OCI-LY1 (cell line): ENCODE measurements at regions not wholly inside any gene's neighbourhood (a gene's known extent, or its start where the extent isn't known, plus 50 kb on each side); places are given as distances from the start of the nearest gene placed in this dataset.

Experiments used
- H2AFZ ChIP-seq: fragments of 200-600 bp; sonication (generic), shearing (Covaris generic); 2 replicates; pipeline ENCODE4 v1.6.0; 2014; ENCODE audit warnings: antibody characterized with exemption, mild to moderate bottlenecking, low read length
- H3F3A ChIP-seq: fragments of 200-600 bp; sonication (generic), shearing (Covaris generic); 2 replicates; pipeline ENCODE4 v1.6.0; 2014; ENCODE audit warnings: mild to moderate bottlenecking, antibody characterized with exemption, low read length, moderate library complexity; ENCODE audit not compliant: insufficient read depth
- H3K27ac ChIP-seq: fragments of 200-600 bp; sonication (generic); 2 replicates; pipeline ENCODE4 v1.5.1; 2014; ENCODE audit warnings: low read length, mixed run types, mild to moderate bottlenecking, low read depth; ENCODE audit not compliant: poor library complexity, severe bottlenecking
- H3K27me3 ChIP-seq: fragments of 200-600 bp; sonication (generic); 2 replicates; pipeline ENCODE4 v1.6.0; 2014; ENCODE audit warnings: antibody characterized with exemption, mild to moderate bottlenecking, low read length, moderate library complexity; ENCODE audit not compliant: insufficient read depth
- H3K36me3 ChIP-seq: fragments of 200-600 bp; sonication (generic); 2 replicates; pipeline ENCODE4 v1.6.1; 2014; ENCODE audit warnings: mild to moderate bottlenecking, antibody characterized with exemption, low read length, moderate library complexity, mixed read lengths; ENCODE audit not compliant: insufficient read depth
- H3K4me1 ChIP-seq: fragments of 200-600 bp; sonication (generic); 2 replicates; pipeline ENCODE4 v1.5.1; 2014; ENCODE audit warnings: mild to moderate bottlenecking, low read length, moderate library complexity; ENCODE audit not compliant: insufficient read depth, severe bottlenecking
- H3K4me2 ChIP-seq: fragments of 200-600 bp; sonication (generic), shearing (Covaris generic); 2 replicates; pipeline ENCODE4 v1.6.1; 2014; ENCODE audit warnings: low read length
- H3K4me3 ChIP-seq: fragments of 200-600 bp; sonication (generic); 2 replicates; pipeline ENCODE4 v1.5.1; 2014; ENCODE audit warnings: low read length, low read depth, mild to moderate bottlenecking, mixed read lengths; ENCODE audit not compliant: poor library complexity, severe bottlenecking
- H3K79me2 ChIP-seq: fragments of 200-600 bp; shearing (Covaris generic); 2 replicates; pipeline ENCODE4 v1.6.1; 2016; ENCODE audit warnings: mixed run types, low read length, mixed read lengths; ENCODE audit not compliant: insufficient read depth
- H3K9ac ChIP-seq: fragments of 200-600 bp; sonication (generic), shearing (Covaris generic); 2 replicates; pipeline ENCODE4 v1.6.1; 2014; ENCODE audit warnings: mild to moderate bottlenecking, low read length, mixed read lengths
- H3K9me2 ChIP-seq: fragments of 200-600 bp; sonication (generic), shearing (Covaris generic); 2 replicates; pipeline ENCODE4 v1.6.1; 2014; ENCODE audit warnings: low read depth, mild to moderate bottlenecking, low read length, mixed read lengths
- H3K9me3 ChIP-seq: fragments of 200-600 bp; shearing (Covaris generic); 2 replicates; pipeline ENCODE4 v1.6.1; 2014; ENCODE audit warnings: low read length, mixed read lengths
- H4K20me1 ChIP-seq: fragments of 200-600 bp; sonication (generic), shearing (Covaris generic); 2 replicates; pipeline ENCODE4 v1.6.0; 2016; ENCODE audit warnings: mild to moderate bottlenecking, low read length; ENCODE audit not compliant: insufficient read depth
- EZH2 ChIP-seq: fragments of 200-600 bp; sonication (generic), shearing (Covaris generic); IDR thresholded peaks from 2 replicates; pipeline ENCODE4 v1.8.0; 2017; ENCODE audit warnings: borderline replicate concordance, mixed run types, mild to moderate bottlenecking, antibody characterized with exemption, low read length, moderate library complexity, mixed read lengths
- TF ChIP-seq, protein P1 (sequence below): fragments of 200-600 bp; sonication (generic), shearing (Covaris generic); IDR thresholded peaks from 2 replicates; pipeline ENCODE4 v1.5.1; 2017; ENCODE audit warnings: mild to moderate bottlenecking, antibody characterized with exemption, low read length, moderate library complexity, mixed read lengths

DNA sequence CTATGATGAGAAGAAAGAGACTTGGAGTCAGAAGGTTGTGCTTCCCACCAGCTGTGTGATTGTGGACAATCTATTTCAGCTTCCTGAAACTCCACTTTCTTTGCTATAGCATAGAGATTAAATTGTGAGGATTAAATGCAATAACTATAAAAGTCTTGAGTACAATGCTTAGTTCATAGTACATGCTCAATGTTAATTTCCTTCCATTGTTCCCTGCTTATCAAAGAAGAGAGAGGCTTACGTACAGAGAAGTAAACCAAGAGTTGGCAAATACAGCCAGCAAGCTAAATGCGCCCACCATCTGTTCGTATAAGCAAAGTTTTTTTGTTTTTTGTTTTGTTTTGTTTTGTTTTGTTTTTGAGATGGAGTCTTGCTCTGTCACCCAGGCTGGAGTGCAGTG lies 317.9 kb upstream of the NFIA start:
- no peaks in the 10 kb centered on the region for H3K79me2 ChIP-seq
- TF ChIP-seq, protein P1, sequence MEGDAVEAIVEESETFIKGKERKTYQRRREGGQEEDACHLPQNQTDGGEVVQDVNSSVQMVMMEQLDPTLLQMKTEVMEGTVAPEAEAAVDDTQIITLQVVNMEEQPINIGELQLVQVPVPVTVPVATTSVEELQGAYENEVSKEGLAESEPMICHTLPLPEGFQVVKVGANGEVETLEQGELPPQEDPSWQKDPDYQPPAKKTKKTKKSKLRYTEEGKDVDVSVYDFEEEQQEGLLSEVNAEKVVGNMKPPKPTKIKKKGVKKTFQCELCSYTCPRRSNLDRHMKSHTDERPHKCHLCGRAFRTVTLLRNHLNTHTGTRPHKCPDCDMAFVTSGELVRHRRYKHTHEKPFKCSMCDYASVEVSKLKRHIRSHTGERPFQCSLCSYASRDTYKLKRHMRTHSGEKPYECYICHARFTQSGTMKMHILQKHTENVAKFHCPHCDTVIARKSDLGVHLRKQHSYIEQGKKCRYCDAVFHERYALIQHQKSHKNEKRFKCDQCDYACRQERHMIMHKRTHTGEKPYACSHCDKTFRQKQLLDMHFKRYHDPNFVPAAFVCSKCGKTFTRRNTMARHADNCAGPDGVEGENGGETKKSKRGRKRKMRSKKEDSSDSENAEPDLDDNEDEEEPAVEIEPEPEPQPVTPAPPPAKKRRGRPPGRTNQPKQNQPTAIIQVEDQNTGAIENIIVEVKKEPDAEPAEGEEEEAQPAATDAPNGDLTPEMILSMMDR, result no peak
- TF ChIP-seq EZH2, result no peak
- H3K9ac ChIP-seq, result no peak overlapping the region
- H3K27ac ChIP-seq, result no peak overlapping the region
- no peaks in the 10 kb centered on the region for H4K20me1 ChIP-seq
- H3K4me3 ChIP-seq, result no peak overlapping the region
- H3K36me3 ChIP-seq, result no peaks in the 10 kb centered on the region
- no peaks in the 10 kb centered on the region for H3K9me2 ChIP-seq
- H3K27me3 ChIP-seq, result no peaks in the 10 kb centered on the region
- no peak overlapping the region for H3K4me2 ChIP-seq
- H3K4me1 ChIP-seq, result no peaks in the 10 kb centered on the region
- no peaks in the 10 kb centered on the region for H3F3A ChIP-seq
- no peak overlapping the region for H2AFZ ChIP-seq
- no peaks in the 10 kb centered on the region for H3K9me3 ChIP-seq

DNA sequence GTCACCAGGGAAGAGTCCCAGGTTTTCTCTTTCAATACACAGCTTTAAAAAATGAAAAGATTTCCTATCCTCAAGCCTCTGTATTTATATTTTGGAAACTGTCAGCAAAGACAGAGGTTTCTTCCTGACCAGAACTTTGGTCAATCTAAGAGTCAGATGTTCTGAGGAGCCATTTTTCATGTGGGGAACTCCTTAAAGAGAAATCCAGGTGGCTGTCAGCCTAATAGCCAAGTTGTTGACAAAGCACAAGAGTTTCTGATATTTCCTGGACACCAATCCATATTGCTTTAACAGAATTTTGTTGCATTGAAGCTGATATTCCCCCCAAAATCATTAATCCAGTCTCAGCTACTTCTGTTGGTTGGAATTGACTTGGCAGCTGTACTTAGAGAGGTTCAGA lies 318.6 kb upstream of the NFIA start:
- Histone ChIP-seq H3K27me3 (no peaks in the 10 kb centered on the region), H4K20me1 (no peaks in the 10 kb centered on the region), H2AFZ (no peak overlapping the region), H3K4me2 (no peak overlapping the region), H3K4me3 (no peak overlapping the region), H3K27ac (no peak overlapping the region), H3K9me2 (no peaks in the 10 kb centered on the region), H3K4me1 (no peaks in the 10 kb centered on the region), H3K79me2 (no peaks in the 10 kb centered on the region), H3K9me3 (no peaks in the 10 kb centered on the region), H3K36me3 (no peaks in the 10 kb centered on the region), H3F3A (no peaks in the 10 kb centered on the region), H3K9ac (no peak overlapping the region)
- TF ChIP-seq, protein P1, result no peak
- TF ChIP-seq EZH2, result no peak

DNA sequence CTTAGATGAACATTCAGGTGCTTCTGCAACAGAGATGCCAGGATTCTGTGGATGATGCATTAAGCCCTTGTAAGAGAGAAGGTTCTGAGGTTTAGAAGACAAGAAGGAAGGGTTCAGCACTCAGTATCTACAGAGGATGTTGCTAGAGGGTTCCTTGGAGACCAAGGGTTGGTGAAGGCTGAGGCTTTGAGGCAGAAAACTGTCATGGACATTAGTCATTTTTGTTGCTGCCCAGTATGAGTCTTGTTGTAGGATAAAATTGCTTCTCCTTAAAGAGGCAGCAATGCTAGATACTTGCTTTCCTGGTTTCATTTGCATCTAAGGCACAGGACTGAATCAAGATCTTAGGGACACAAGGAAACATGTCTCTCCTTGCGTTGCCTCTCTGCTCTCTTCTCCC lies 319.4 kb upstream of the NFIA start:
- Histone ChIP-seq H3K4me2 (no peak overlapping the region), H4K20me1 (no peaks in the 10 kb centered on the region), H3K9me3 (no peaks in the 10 kb centered on the region), H3F3A (no peaks in the 10 kb centered on the region), H3K79me2 (no peaks in the 10 kb centered on the region), H3K27me3 (no peaks in the 10 kb centered on the region), H2AFZ (no peak overlapping the region), H3K4me1 (no peaks in the 10 kb centered on the region), H3K9me2 (no peaks in the 10 kb centered on the region), H3K36me3 (no peaks in the 10 kb centered on the region), H3K27ac (no peak overlapping the region), H3K9ac (no peak overlapping the region), H3K4me3 (no peak overlapping the region)
- no peak for TF ChIP-seq EZH2

DNA sequence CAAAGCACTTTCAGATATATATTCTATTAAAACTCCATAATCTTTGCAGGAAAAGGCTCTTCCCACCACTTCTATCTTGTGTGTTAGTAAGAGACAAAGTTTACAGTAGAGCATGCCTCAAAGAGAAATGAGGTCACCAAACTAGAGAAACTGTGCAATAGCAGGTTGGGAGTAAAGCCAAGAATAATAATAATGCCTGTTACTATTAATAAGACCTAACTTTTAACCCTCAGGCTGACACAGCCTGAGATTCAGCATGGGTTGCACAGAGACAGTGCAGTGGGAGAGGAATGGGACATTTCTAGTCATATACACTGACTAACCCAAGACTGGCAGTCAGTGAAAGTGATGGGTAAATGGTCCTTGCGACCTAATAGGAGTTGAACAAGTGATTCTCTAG lies 320.2 kb upstream of the NFIA start:
- Histone ChIP-seq H3K27ac (no peak overlapping the region), H3K4me3 (no peak overlapping the region), H3K4me1 (no peaks in the 10 kb centered on the region), H3K27me3 (no peaks in the 10 kb centered on the region), H3K9ac (no peak overlapping the region), H3K9me2 (no peaks in the 10 kb centered on the region), H3K9me3 (no peaks in the 10 kb centered on the region), H3K4me2 (no peak overlapping the region), H3F3A (no peaks in the 10 kb centered on the region), H2AFZ (no peak overlapping the region), H3K36me3 (no peaks in the 10 kb centered on the region), H3K79me2 (no peaks in the 10 kb centered on the region), H4K20me1 (no peaks in the 10 kb centered on the region)
- TF ChIP-seq EZH2, result no peak
- TF ChIP-seq, protein P1, result no peak
